ENCODE measurements at regions not wholly inside any gene's neighbourhood (a gene's known extent, or its start where the extent isn't known, plus 50 kb on each side); places are given as distances from the start of the nearest gene placed in this dataset.
A peak's percentile ranks its signal among the peaks of the same experiment; 100 is the strongest.

DNA sequence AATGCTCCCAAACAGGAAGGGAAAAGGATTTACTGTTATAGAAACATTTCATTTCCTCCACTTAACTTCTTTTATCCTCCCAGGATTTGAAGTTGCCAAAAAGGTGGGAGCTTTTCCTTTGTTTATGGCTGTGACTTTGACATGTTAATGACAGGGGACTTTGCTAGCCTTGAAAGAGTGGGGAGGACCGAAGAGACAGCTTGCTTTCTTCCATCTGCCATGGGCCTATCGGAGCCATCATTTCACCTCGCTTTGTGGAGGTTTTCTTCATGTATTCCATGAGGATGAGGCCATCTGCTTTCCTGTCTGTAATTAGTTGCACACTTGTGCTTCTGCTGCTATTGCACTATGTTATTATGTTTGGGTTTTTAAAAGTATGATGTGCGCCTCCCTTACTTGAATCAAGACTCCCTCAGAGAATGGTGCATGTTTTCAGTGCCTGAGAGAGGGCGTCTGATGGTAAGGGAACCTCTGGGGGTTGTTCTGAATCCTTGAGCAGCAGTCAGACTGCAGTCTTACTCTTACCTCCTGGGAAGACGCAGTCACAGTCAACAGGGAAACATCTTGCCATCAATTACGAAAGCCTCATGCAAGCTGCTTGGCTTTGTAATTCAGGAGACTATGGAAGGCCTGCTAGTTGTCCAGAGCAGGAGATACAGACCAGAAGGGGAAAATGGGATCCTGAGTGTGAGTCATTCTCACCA lies 173.3 kb upstream of the MGAT5 start:
- Mint-ChIP-seq H3K4me1 (ENCODE audit: low read depth, unreplicated experiment) (peaks cover 18% of the 10 kb centered on the region), H3K36me3 (ENCODE audit: unreplicated experiment) (peaks cover 9% of the 10 kb centered on the region), H3K27me3 (ENCODE audit: unreplicated experiment) (peaks cover 4% of the 10 kb centered on the region), H3K9me3 (ENCODE audit: unreplicated experiment) (peaks cover 11% of the 10 kb centered on the region), H3K4me3 (ENCODE audit: unreplicated experiment) (peak overlapping the region; percentile 54), H3K27ac (ENCODE audit: unreplicated experiment) (peak overlapping the region; percentile 93)
- DNase-seq = no peak
- TF ChIP-seq, protein P1, sequence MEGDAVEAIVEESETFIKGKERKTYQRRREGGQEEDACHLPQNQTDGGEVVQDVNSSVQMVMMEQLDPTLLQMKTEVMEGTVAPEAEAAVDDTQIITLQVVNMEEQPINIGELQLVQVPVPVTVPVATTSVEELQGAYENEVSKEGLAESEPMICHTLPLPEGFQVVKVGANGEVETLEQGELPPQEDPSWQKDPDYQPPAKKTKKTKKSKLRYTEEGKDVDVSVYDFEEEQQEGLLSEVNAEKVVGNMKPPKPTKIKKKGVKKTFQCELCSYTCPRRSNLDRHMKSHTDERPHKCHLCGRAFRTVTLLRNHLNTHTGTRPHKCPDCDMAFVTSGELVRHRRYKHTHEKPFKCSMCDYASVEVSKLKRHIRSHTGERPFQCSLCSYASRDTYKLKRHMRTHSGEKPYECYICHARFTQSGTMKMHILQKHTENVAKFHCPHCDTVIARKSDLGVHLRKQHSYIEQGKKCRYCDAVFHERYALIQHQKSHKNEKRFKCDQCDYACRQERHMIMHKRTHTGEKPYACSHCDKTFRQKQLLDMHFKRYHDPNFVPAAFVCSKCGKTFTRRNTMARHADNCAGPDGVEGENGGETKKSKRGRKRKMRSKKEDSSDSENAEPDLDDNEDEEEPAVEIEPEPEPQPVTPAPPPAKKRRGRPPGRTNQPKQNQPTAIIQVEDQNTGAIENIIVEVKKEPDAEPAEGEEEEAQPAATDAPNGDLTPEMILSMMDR (IDR thresholded peaks at IDR 0.05; ENCODE audit: partially characterized antibody, unreplicated experiment) = no peak

DNA sequence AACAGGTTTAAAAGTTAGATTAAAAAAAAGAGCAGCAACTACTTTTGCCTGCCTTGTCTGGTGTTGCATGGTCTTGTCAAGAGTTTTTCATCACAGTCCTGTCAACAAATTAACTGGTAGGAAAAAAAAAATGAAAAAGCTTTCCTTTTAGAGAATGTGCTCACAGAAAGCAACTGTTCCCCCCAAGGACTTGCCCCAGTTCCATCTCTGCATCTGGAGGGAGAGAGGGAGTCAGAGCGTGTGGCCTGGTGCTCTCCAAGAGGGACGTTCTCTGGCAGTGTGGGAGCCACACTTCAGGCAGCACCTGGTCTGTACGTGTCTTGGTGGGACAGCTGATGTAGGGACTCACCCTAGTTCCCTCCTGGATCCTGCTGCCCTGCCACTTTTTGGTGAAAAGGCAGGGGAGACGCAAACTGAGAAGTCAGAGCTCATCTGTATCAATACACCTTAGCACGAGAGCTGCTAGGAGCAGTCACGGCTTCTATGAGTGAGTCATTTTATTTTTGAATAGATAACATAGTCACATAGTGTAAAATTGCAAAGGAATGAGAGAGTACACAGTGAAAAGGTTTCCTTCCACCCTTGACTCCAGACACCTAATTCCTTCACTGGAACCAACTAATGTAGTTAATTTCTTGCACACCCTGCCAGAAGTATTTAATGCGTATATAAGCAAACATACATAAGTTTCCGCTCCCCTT lies 172.5 kb upstream of the MGAT5 start:
- DNase-seq = no peak
- Mint-ChIP-seq H3K9me3 (ENCODE audit: unreplicated experiment) (peaks cover 9% of the 10 kb centered on the region), H3K4me3 (ENCODE audit: unreplicated experiment) (no peak overlapping the region), H3K36me3 (ENCODE audit: unreplicated experiment) (peaks cover 4% of the 10 kb centered on the region), H3K4me1 (ENCODE audit: low read depth, unreplicated experiment) (peaks cover 18% of the 10 kb centered on the region), H3K27ac (ENCODE audit: unreplicated experiment) (peak overlapping the region; percentile 93), H3K27me3 (ENCODE audit: unreplicated experiment) (peaks cover 4% of the 10 kb centered on the region)
- TF ChIP-seq, protein P1 (IDR thresholded peaks at IDR 0.05; ENCODE audit: partially characterized antibody, unreplicated experiment) = no peak

DNA sequence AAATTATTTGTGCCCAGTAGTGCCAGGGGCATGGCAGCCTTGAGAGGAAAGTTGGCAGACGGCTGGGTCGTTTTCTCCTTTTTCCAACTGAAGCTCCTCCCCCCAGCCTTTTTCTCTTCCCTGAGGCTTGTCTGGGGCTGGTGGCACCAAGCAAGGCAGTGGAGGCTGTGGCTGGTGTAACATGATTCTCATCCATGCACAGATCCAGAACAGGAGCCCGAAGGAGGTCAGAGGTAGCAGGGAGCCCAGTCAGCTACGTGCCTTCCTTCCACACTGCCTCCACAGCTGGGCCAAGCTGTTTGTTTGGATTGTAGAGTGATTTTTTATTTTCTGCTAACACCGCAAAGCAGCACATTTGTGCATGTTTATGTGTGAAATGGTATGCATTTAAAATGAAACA lies 170.3 kb upstream of the MGAT5 start:
- peaks cover 18% of the 10 kb centered on the region for H3K4me1 Mint-ChIP-seq (ENCODE audit: low read depth, unreplicated experiment)
- TF ChIP-seq, protein P1 (IDR thresholded peaks at IDR 0.05; ENCODE audit: partially characterized antibody, unreplicated experiment) = no peak
- peaks cover 3% of the 10 kb centered on the region for H3K9me3 Mint-ChIP-seq (ENCODE audit: unreplicated experiment)
- H3K36me3 Mint-ChIP-seq (ENCODE audit: unreplicated experiment) = peaks cover 1% of the 10 kb centered on the region
- peaks cover 2% of the 10 kb centered on the region for H3K27me3 Mint-ChIP-seq (ENCODE audit: unreplicated experiment)
- no peak overlapping the region for H3K27ac Mint-ChIP-seq (ENCODE audit: unreplicated experiment)
- no peak overlapping the region for H3K4me3 Mint-ChIP-seq (ENCODE audit: unreplicated experiment)
- DNase-seq = no peak

DNA sequence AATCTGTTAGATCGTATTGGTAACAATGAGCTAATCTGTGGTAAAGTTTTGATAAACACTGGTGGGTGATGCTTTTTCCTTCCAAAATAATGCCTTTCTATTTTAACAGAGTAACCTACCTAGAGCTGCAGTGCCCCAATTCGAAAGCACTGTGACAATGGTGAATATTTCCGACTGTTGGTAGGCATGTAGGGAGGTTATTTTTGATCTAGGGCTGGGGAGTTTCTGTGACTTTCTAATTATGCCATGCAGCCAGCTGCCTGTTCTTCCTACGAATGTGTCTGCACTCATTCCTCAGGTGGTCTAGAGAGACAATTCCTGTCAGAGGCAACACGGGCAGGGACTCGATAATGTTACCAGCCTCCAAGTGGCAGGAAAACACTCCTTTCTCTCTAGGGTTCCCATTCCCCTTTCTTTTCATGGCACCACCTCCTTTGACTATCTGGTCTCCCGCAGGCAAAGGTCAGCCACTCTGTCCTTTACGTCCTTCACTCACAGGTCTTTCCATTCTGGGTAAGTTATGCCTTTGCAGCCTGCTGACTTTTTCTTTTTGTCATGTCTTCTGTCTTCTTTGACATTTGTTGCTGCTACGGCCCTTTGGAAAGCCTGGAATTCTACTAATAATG lies 167.2 kb upstream of the MGAT5 start:
- Mint-ChIP-seq H3K9me3 (ENCODE audit: unreplicated experiment) (peaks cover 3% of the 10 kb centered on the region), H3K4me1 (ENCODE audit: low read depth, unreplicated experiment) (no peaks in the 10 kb centered on the region), H3K36me3 (ENCODE audit: unreplicated experiment) (peaks cover 4% of the 10 kb centered on the region), H3K4me3 (ENCODE audit: unreplicated experiment) (no peak overlapping the region), H3K27me3 (ENCODE audit: unreplicated experiment) (peaks cover 2% of the 10 kb centered on the region), H3K27ac (ENCODE audit: unreplicated experiment) (no peak overlapping the region)
- DNase-seq = no peak
- TF ChIP-seq, protein P1 (IDR thresholded peaks at IDR 0.05; ENCODE audit: partially characterized antibody, unreplicated experiment) = no peak

Data from glutamatergic neuron (in vitro differentiated cells).